Mesothelial cell of epicardium (in vitro differentiated cells): ENCODE measurements at regions not wholly inside any gene's neighbourhood (a gene's known extent, or its start where the extent isn't known, plus 50 kb on each side); places are given as distances from the start of the nearest gene placed in this dataset.

Source experiments
- DNase-seq, 2 experiments: peaks; one replicate each; pipeline ENCODE4 v3.0.0; 2021; ENCODE audit warnings: low spot score in 2 of 2; ENCODE audit not compliant: unreplicated experiment in 2 of 2
- H3K27ac Mint-ChIP-seq: 2 replicates; pipeline ENCODE4 v1.8.0; 2021; ENCODE audit warnings: mixed read lengths
- H3K27me3 Mint-ChIP-seq: 2 replicates; pipeline ENCODE4 v1.8.0; 2021; ENCODE audit warnings: low read depth, mixed read lengths
- H3K36me3 Mint-ChIP-seq: 2 replicates; pipeline ENCODE4 v1.8.0; 2021; ENCODE audit warnings: mixed read lengths
- H3K4me1 Mint-ChIP-seq: 2 replicates; pipeline ENCODE4 v1.8.0; 2021; ENCODE audit warnings: mixed read lengths
- H3K4me3 Mint-ChIP-seq: 2 replicates; pipeline ENCODE4 v1.8.0; 2021; ENCODE audit warnings: mild to moderate bottlenecking, moderate library complexity, mixed read lengths
- H3K9me3 Mint-ChIP-seq: 2 replicates; pipeline ENCODE4 v1.8.0; 2021; ENCODE audit warnings: mixed read lengths
- TF ChIP-seq, protein P1 (sequence below): fragments of 200-600 bp; sonication (generic); IDR thresholded peaks from one replicate; pipeline ENCODE4 v1.5.0; 2021; ENCODE audit warnings: antibody characterized with exemption; ENCODE audit not compliant: unreplicated experiment

DNA sequence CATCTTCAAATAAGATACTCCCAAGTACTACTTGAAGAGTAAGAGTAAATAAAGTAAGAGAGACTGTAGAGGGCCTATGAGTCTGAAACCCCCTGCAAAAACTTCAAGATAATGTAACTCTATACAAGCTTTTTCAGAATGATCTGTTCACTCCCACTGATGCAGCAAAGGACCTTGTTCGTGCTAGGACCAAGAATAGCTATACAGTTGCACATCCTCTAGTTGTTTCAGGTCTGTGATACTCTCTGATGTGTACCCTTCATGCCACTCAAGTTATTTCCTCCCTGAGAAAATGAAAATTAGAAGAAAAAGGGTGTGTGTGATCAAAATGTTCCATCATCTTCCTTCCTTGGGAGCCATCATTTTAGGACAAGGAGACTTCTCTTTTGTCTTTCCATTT lies 204.4 kb downstream of the ALX1 start:
- Mint-ChIP-seq H3K27me3 (no peaks in the 10 kb centered on the region), H3K4me3 (no peak overlapping the region), H3K27ac (no peak overlapping the region), H3K9me3 (no peaks in the 10 kb centered on the region), H3K36me3 (no peaks in the 10 kb centered on the region), H3K4me1 (peaks cover 7% of the 10 kb centered on the region)
- TF ChIP-seq, protein P1, sequence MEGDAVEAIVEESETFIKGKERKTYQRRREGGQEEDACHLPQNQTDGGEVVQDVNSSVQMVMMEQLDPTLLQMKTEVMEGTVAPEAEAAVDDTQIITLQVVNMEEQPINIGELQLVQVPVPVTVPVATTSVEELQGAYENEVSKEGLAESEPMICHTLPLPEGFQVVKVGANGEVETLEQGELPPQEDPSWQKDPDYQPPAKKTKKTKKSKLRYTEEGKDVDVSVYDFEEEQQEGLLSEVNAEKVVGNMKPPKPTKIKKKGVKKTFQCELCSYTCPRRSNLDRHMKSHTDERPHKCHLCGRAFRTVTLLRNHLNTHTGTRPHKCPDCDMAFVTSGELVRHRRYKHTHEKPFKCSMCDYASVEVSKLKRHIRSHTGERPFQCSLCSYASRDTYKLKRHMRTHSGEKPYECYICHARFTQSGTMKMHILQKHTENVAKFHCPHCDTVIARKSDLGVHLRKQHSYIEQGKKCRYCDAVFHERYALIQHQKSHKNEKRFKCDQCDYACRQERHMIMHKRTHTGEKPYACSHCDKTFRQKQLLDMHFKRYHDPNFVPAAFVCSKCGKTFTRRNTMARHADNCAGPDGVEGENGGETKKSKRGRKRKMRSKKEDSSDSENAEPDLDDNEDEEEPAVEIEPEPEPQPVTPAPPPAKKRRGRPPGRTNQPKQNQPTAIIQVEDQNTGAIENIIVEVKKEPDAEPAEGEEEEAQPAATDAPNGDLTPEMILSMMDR: no peak
- no peak for DNase-seq

DNA sequence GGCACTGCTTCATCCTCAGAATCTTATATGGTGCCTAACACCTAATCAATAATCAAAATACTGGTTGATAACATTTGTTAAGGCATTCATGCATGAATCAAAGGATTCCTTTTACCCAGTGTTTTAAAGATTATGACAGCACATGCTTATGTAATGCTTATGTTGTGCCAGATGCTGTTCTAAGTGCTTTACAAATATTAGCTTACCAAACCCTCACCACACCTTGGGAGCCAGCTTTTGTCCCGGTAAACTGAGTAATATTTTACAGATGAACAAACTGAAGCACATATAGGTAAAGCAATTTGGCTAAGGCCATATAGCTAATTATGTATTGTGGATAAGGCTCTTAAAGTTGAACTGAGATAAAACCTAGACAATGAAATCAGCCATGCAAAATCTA lies 209.2 kb downstream of the ALX1 start:
- Mint-ChIP-seq H3K9me3 (peaks cover 16% of the 10 kb centered on the region), H3K27ac (no peak overlapping the region), H3K27me3 (no peaks in the 10 kb centered on the region), H3K36me3 (peaks cover 3% of the 10 kb centered on the region), H3K4me1 (peaks cover 7% of the 10 kb centered on the region), H3K4me3 (no peak overlapping the region)
- no peak for DNase-seq
- TF ChIP-seq, protein P1: no peak

DNA sequence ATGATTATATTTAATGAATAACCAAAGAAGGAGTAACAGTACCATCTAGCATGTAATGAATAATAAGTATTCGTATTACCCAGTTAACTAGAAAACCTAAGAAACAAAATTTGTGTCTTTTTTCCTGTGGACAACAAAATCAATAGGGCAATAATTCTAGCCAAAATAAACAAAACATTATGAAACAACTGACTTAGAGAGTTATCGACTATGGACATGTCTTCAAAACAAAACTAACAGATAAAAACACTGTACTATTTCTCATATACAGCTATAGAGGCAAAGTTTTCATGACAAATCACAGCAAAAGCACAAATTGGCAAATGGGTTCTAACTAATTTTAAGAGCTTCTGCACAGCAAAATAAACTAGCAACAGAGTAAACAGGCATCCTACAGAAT lies 224.1 kb downstream of the ALX1 start:
- DNase-seq: no peak
- TF ChIP-seq, protein P1: no peak
- Mint-ChIP-seq H3K9me3 (peaks cover 11% of the 10 kb centered on the region), H3K36me3 (no peaks in the 10 kb centered on the region), H3K27ac (no peak overlapping the region), H3K4me1 (no peaks in the 10 kb centered on the region), H3K27me3 (no peaks in the 10 kb centered on the region), H3K4me3 (no peak overlapping the region)

DNA sequence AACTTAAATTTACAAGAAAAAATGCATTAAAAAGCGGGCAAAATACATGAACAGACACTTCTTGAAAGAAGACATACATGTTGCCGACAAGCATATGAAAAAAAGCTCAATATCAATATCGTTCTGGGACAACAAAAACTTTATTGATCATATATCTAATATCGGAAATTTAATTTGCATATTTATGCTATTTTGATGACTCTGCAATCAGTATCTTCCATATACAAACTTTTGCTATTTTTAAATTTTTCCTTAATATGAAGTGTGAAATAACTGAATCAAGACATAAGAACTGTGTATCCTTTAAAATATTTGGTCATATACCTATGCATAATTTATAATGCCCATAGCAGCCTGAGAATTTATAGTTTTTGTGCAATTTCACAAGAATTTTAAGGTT lies 224.6 kb downstream of the ALX1 start:
- no peaks in the 10 kb centered on the region for H3K27me3 Mint-ChIP-seq
- no peak overlapping the region for H3K27ac Mint-ChIP-seq

DNA sequence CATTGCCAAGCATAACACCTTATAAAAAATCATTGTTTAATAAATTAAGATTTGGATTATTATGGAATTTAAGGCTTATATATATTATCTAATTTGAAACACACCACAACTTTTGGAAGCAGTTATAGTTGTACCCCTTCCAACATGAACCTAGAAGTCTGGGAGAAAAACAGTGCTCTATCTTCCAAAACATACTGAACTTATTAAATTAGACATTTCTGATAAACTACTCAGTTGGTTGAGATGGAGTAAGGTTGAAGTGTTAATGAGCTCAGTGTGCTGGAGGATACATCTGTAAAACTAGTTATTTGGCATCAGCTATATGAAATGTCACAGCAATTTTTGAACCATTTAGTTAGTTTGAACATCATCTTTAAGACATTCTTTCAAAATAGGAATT lies 227.4 kb downstream of the ALX1 start:
- TF ChIP-seq, protein P1: no peak
- no peak overlapping the region for H3K4me3 Mint-ChIP-seq
- H3K36me3 Mint-ChIP-seq: no peaks in the 10 kb centered on the region
- H3K9me3 Mint-ChIP-seq: peaks cover 11% of the 10 kb centered on the region
- peaks cover 10% of the 10 kb centered on the region for H3K4me1 Mint-ChIP-seq
- no peaks in the 10 kb centered on the region for H3K27me3 Mint-ChIP-seq
- no peak overlapping the region for H3K27ac Mint-ChIP-seq
- no peak for DNase-seq

More for the DNA sequence above, 224.6 kb downstream of the ALX1 start:
- H3K9me3 Mint-ChIP-seq: peaks cover 11% of the 10 kb centered on the region
- no peak for DNase-seq
- TF ChIP-seq, protein P1: no peak
- H3K36me3 Mint-ChIP-seq: no peaks in the 10 kb centered on the region
- H3K4me3 Mint-ChIP-seq: no peak overlapping the region
- no peaks in the 10 kb centered on the region for H3K4me1 Mint-ChIP-seq
